ENCODE measurements at regions not wholly inside any gene's neighbourhood (a gene's known extent, or its start where the extent isn't known, plus 50 kb on each side); places are given as distances from the start of the nearest gene placed in this dataset.

DNA sequence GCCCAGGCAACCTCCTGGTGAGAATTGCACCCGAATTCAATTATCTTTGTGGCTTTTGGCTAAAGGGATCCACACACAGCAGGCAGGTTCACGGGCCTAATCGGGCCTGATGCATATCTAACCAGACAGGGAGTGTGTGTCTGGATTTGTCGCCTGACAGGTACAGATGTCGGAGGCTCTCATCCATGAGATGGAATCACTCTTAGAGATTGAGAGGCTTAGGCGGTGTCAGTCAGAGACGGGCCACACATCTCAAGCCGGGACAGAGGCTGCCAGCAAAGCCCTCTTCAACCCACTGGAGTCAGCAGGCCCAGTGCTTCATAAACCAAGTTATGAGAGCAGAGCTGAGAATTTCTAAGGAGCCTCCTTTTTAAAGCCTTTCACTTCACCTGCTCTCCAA, 247.0 kb downstream of the LRFN2 start:
- TF ChIP-seq, protein P1, sequence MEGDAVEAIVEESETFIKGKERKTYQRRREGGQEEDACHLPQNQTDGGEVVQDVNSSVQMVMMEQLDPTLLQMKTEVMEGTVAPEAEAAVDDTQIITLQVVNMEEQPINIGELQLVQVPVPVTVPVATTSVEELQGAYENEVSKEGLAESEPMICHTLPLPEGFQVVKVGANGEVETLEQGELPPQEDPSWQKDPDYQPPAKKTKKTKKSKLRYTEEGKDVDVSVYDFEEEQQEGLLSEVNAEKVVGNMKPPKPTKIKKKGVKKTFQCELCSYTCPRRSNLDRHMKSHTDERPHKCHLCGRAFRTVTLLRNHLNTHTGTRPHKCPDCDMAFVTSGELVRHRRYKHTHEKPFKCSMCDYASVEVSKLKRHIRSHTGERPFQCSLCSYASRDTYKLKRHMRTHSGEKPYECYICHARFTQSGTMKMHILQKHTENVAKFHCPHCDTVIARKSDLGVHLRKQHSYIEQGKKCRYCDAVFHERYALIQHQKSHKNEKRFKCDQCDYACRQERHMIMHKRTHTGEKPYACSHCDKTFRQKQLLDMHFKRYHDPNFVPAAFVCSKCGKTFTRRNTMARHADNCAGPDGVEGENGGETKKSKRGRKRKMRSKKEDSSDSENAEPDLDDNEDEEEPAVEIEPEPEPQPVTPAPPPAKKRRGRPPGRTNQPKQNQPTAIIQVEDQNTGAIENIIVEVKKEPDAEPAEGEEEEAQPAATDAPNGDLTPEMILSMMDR (IDR thresholded peaks at IDR 0.05), result no peak
- no peak for TF ChIP-seq POLR2A (IDR thresholded peaks at IDR 0.05)
